ENCODE measurements at regions not wholly inside any gene's neighbourhood (a gene's known extent, or its start where the extent isn't known, plus 50 kb on each side); places are given as distances from the start of the nearest gene placed in this dataset.

DNA sequence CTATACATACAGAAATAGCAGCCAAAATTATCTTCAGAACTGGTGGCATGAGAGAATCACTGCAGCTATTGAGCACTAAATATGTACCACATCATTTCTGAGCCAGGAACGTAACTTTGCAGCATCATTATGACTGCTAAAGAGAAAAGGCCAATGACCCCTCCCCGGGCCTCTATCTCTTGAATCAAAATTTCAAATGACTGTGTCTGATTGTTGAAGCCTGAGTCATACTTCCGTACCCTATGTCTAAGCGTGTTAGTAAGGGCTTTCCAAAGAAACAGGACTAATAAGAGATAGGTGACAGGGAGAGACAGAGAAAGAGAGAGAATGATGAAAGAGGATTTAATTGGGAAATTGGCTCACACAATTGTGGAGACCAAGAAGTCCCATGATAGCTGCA lies 445.5 kb upstream of the SPANXN1 start:
- DNase-seq (ENCODE audit: low spot score) (no peak), ATAC-seq (no peak)
- peaks cover 40% of the 10 kb centered on the region for H3K9me3 Mint-ChIP-seq
- H3K36me3 Mint-ChIP-seq: peaks cover 14% of the 10 kb centered on the region
- H3K4me3 Mint-ChIP-seq: no peak overlapping the region
- H3K27ac Mint-ChIP-seq: no peak overlapping the region
- POLR2A ChIA-PET: no interaction called here
- CTCF ChIA-PET: no interaction called here
- no peaks in the 10 kb centered on the region for H3K4me1 Mint-ChIP-seq
- TF ChIP-seq, protein P1, sequence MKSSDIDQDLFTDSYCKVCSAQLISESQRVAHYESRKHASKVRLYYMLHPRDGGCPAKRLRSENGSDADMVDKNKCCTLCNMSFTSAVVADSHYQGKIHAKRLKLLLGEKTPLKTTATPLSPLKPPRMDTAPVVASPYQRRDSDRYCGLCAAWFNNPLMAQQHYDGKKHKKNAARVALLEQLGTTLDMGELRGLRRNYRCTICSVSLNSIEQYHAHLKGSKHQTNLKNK (CRISPR knock-in tag; IDR thresholded peaks at IDR 0.05): no peak
- TF ChIP-seq RORB (CRISPR knock-in tag; IDR thresholded peaks at IDR 0.05) (no peak), GABPB1 (CRISPR knock-in tag; IDR thresholded peaks at IDR 0.05) (no peak), FOXJ3 (CRISPR knock-in tag; IDR thresholded peaks at IDR 0.05; ENCODE audit: borderline replicate concordance) (no peak), GRHL2 (CRISPR knock-in tag; IDR thresholded peaks at IDR 0.05; ENCODE audit: insufficient replicate concordance, severe bottlenecking) (no peak), ZNF138 (CRISPR knock-in tag; conservative IDR thresholded peaks at IDR 0.05) (no peak), CREB1 (CRISPR knock-in tag; IDR thresholded peaks at IDR 0.05) (no peak), TEAD4 (CRISPR knock-in tag; IDR thresholded peaks at IDR 0.05) (no peak), KAT7 (CRISPR knock-in tag; IDR thresholded peaks at IDR 0.05; ENCODE audit: borderline replicate concordance) (no peak), ZNF671 (CRISPR knock-in tag; IDR thresholded peaks at IDR 0.05) (no peak)
- no peaks in the 10 kb centered on the region for H3K27me3 Mint-ChIP-seq (ENCODE audit: low read depth)

DNA sequence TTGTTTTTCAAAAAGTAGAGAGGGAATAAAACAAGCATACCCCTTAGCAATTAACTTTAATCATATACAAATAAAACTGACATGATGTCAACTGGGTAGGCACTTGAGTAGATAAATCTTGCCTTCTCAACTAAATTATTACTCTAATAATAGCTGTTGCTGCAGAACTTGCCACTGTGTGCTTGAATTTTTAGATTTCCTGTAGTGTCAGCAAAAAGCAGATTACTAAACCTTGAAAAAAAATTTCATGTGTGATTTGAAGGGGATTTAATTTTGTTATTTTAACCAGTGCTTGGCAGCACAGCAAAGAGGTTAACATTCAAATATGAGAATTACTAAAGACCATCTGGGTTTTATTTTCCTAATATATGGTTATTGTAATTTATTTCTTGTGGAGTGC lies 438.3 kb upstream of the SPANXN1 start:
- Mint-ChIP-seq H3K36me3 (peaks cover 25% of the 10 kb centered on the region), H3K27me3 (ENCODE audit: low read depth) (no peaks in the 10 kb centered on the region; the same call in 1 of the 2 replicates), H3K4me3 (no peak overlapping the region), H3K4me1 (no peaks in the 10 kb centered on the region), H3K9me3 (peaks cover 31% of the 10 kb centered on the region), H3K27ac (no peak overlapping the region)
- DNase-seq (ENCODE audit: low spot score) (no peak), ATAC-seq (no peak)
- ChIA-PET POLR2A (no interaction called here), CTCF (no interaction called here)
- TF ChIP-seq, protein P2, sequence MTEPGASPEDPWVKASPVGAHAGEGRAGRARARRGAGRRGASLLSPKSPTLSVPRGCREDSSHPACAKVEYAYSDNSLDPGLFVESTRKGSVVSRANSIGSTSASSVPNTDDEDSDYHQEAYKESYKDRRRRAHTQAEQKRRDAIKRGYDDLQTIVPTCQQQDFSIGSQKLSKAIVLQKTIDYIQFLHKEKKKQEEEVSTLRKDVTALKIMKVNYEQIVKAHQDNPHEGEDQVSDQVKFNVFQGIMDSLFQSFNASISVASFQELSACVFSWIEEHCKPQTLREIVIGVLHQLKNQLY (CRISPR knock-in tag; IDR thresholded peaks at IDR 0.05): no peak
- TF ChIP-seq CBFB (CRISPR knock-in tag; IDR thresholded peaks at IDR 0.05; ENCODE audit: low read depth) (no peak), PRRX2 (CRISPR knock-in tag; IDR thresholded peaks at IDR 0.05) (no peak), SOX15 (CRISPR knock-in tag; IDR thresholded peaks at IDR 0.05) (no peak), TEAD4 (CRISPR knock-in tag; IDR thresholded peaks at IDR 0.05) (no peak), MYBL2 (CRISPR knock-in tag; IDR thresholded peaks at IDR 0.05) (no peak), ESRRA (CRISPR knock-in tag; IDR thresholded peaks at IDR 0.05; ENCODE audit: borderline replicate concordance) (no peak), TEAD1 (CRISPR knock-in tag; IDR thresholded peaks at IDR 0.05) (no peak), ZNF416 (CRISPR knock-in tag; IDR thresholded peaks at IDR 0.05) (no peak), CREM (CRISPR knock-in tag; IDR thresholded peaks at IDR 0.05) (no peak)
- TF ChIP-seq, protein P3, sequence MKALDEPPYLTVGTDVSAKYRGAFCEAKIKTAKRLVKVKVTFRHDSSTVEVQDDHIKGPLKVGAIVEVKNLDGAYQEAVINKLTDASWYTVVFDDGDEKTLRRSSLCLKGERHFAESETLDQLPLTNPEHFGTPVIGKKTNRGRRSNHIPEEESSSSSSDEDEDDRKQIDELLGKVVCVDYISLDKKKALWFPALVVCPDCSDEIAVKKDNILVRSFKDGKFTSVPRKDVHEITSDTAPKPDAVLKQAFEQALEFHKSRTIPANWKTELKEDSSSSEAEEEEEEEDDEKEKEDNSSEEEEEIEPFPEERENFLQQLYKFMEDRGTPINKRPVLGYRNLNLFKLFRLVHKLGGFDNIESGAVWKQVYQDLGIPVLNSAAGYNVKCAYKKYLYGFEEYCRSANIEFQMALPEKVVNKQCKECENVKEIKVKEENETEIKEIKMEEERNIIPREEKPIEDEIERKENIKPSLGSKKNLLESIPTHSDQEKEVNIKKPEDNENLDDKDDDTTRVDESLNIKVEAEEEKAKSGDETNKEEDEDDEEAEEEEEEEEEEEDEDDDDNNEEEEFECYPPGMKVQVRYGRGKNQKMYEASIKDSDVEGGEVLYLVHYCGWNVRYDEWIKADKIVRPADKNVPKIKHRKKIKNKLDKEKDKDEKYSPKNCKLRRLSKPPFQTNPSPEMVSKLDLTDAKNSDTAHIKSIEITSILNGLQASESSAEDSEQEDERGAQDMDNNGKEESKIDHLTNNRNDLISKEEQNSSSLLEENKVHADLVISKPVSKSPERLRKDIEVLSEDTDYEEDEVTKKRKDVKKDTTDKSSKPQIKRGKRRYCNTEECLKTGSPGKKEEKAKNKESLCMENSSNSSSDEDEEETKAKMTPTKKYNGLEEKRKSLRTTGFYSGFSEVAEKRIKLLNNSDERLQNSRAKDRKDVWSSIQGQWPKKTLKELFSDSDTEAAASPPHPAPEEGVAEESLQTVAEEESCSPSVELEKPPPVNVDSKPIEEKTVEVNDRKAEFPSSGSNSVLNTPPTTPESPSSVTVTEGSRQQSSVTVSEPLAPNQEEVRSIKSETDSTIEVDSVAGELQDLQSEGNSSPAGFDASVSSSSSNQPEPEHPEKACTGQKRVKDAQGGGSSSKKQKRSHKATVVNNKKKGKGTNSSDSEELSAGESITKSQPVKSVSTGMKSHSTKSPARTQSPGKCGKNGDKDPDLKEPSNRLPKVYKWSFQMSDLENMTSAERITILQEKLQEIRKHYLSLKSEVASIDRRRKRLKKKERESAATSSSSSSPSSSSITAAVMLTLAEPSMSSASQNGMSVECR (CRISPR knock-in tag; IDR thresholded peaks at IDR 0.05; ENCODE audit: borderline replicate concordance): no peak
- TF ChIP-seq, protein P4, sequence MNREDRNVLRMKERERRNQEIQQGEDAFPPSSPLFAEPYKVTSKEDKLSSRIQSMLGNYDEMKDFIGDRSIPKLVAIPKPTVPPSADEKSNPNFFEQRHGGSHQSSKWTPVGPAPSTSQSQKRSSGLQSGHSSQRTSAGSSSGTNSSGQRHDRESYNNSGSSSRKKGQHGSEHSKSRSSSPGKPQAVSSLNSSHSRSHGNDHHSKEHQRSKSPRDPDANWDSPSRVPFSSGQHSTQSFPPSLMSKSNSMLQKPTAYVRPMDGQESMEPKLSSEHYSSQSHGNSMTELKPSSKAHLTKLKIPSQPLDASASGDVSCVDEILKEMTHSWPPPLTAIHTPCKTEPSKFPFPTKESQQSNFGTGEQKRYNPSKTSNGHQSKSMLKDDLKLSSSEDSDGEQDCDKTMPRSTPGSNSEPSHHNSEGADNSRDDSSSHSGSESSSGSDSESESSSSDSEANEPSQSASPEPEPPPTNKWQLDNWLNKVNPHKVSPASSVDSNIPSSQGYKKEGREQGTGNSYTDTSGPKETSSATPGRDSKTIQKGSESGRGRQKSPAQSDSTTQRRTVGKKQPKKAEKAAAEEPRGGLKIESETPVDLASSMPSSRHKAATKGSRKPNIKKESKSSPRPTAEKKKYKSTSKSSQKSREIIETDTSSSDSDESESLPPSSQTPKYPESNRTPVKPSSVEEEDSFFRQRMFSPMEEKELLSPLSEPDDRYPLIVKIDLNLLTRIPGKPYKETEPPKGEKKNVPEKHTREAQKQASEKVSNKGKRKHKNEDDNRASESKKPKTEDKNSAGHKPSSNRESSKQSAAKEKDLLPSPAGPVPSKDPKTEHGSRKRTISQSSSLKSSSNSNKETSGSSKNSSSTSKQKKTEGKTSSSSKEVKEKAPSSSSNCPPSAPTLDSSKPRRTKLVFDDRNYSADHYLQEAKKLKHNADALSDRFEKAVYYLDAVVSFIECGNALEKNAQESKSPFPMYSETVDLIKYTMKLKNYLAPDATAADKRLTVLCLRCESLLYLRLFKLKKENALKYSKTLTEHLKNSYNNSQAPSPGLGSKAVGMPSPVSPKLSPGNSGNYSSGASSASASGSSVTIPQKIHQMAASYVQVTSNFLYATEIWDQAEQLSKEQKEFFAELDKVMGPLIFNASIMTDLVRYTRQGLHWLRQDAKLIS (CRISPR knock-in tag; IDR thresholded peaks at IDR 0.05; ENCODE audit: borderline replicate concordance): no peak
- TF ChIP-seq, protein P5, sequence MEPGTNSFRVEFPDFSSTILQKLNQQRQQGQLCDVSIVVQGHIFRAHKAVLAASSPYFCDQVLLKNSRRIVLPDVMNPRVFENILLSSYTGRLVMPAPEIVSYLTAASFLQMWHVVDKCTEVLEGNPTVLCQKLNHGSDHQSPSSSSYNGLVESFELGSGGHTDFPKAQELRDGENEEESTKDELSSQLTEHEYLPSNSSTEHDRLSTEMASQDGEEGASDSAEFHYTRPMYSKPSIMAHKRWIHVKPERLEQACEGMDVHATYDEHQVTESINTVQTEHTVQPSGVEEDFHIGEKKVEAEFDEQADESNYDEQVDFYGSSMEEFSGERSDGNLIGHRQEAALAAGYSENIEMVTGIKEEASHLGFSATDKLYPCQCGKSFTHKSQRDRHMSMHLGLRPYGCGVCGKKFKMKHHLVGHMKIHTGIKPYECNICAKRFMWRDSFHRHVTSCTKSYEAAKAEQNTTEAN (CRISPR knock-in tag; IDR thresholded peaks at IDR 0.05): no peak
- TF ChIP-seq, protein P6, sequence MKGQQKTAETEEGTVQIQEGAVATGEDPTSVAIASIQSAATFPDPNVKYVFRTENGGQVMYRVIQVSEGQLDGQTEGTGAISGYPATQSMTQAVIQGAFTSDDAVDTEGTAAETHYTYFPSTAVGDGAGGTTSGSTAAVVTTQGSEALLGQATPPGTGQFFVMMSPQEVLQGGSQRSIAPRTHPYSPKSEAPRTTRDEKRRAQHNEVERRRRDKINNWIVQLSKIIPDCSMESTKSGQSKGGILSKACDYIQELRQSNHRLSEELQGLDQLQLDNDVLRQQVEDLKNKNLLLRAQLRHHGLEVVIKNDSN (CRISPR knock-in tag; IDR thresholded peaks at IDR 0.05): no peak
- TF ChIP-seq, protein P7, sequence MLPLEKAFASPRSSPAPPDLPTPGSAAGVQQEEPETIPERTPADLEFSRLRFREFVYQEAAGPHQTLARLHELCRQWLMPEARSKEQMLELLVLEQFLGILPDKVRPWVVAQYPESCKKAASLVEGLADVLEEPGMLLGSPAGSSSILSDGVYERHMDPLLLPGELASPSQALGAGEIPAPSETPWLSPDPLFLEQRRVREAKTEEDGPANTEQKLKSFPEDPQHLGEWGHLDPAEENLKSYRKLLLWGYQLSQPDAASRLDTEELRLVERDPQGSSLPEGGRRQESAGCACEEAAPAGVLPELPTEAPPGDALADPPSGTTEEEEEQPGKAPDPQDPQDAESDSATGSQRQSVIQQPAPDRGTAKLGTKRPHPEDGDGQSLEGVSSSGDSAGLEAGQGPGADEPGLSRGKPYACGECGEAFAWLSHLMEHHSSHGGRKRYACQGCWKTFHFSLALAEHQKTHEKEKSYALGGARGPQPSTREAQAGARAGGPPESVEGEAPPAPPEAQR (CRISPR knock-in tag; IDR thresholded peaks at IDR 0.05): no peak
- TF ChIP-seq, protein P1 (CRISPR knock-in tag; IDR thresholded peaks at IDR 0.05): no peak

Measured in WTC11 (cell line).